RWPE2 (cell line): ENCODE measurements at regions not wholly inside any gene's neighbourhood (a gene's known extent, or its start where the extent isn't known, plus 50 kb on each side); places are given as distances from the start of the nearest gene placed in this dataset.

ENCODE experiments used
- ATAC-seq: fragments of 200-7000 bp; cut with Tn5 transposase; 3 replicates; pipeline ENCODE4 v1.9.1; 2021; ENCODE audit warnings: low read depth
- DNase-seq: peaks from one replicate; pipeline ENCODE4 v3.0.0-alpha.2; 2020; ENCODE audit warnings: low spot score
- H3K27ac ChIP-seq: fragments of 450-650 bp; 2 replicates; pipeline ENCODE4 v1.5.1; 2017; ENCODE audit warnings: mild to moderate bottlenecking; ENCODE audit not compliant: poor library complexity, severe bottlenecking
- H3K27me3 ChIP-seq: fragments of 250-450 bp; sonication (Bioruptor Pico); 2 replicates; pipeline ENCODE4 v1.5.1; 2021; ENCODE audit warnings: mild to moderate bottlenecking, moderate library complexity; ENCODE audit not compliant: insufficient read depth, poor library complexity, severe bottlenecking
- H3K36me3 ChIP-seq: fragments of 250-450 bp; sonication (Bioruptor Pico); 2 replicates; pipeline ENCODE4 v1.5.1; 2020; ENCODE audit warnings: low read depth, mild to moderate bottlenecking, moderate library complexity
- H3K4me1 ChIP-seq: fragments of 250-450 bp; sonication (Bioruptor Pico); 2 replicates; pipeline ENCODE4 v1.5.1; 2021; ENCODE audit warnings: mild to moderate bottlenecking, moderate library complexity; ENCODE audit not compliant: insufficient read depth, poor library complexity, severe bottlenecking
- H3K4me3 ChIP-seq: fragments of 250-450 bp; sonication (Bioruptor Pico); 2 replicates; pipeline ENCODE4 v1.5.1; 2021; ENCODE audit warnings: mild to moderate bottlenecking, moderate library complexity; ENCODE audit not compliant: severe bottlenecking
- H3K9me3 ChIP-seq: fragments of 250-450 bp; sonication (Bioruptor Pico); 2 replicates; pipeline ENCODE4 v1.5.1; 2021; ENCODE audit warnings: mild to moderate bottlenecking, moderate library complexity; ENCODE audit not compliant: severe bottlenecking
- TF ChIP-seq, protein P1 (sequence below): fragments of 450-650 bp; IDR thresholded peaks from one replicate; pipeline ENCODE4 v1.5.1; 2017; ENCODE audit warnings: mild to moderate bottlenecking, moderate library complexity; ENCODE audit not compliant: poor library complexity, severe bottlenecking

- no peaks in the 10 kb centered on the region for H3K4me1 ChIP-seq
- no peak overlapping the region for H3K4me3 ChIP-seq
- no peak for ATAC-seq
- no peaks in the 10 kb centered on the region for H3K36me3 ChIP-seq
- no peaks in the 10 kb centered on the region for H3K27me3 ChIP-seq
- no peaks in the 10 kb centered on the region for H3K9me3 ChIP-seq
- TF ChIP-seq, protein P1, sequence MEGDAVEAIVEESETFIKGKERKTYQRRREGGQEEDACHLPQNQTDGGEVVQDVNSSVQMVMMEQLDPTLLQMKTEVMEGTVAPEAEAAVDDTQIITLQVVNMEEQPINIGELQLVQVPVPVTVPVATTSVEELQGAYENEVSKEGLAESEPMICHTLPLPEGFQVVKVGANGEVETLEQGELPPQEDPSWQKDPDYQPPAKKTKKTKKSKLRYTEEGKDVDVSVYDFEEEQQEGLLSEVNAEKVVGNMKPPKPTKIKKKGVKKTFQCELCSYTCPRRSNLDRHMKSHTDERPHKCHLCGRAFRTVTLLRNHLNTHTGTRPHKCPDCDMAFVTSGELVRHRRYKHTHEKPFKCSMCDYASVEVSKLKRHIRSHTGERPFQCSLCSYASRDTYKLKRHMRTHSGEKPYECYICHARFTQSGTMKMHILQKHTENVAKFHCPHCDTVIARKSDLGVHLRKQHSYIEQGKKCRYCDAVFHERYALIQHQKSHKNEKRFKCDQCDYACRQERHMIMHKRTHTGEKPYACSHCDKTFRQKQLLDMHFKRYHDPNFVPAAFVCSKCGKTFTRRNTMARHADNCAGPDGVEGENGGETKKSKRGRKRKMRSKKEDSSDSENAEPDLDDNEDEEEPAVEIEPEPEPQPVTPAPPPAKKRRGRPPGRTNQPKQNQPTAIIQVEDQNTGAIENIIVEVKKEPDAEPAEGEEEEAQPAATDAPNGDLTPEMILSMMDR = no peak
- H3K27ac ChIP-seq = no peak overlapping the region
- DNase-seq = no peak
Measured at GRCh38 chr21:38081708-38082107, 165.5 kb upstream of the KCNJ6 start.

GRCh38 chr21:38082936-38083485, 166.8 kb upstream of the KCNJ6 start:
- Histone ChIP-seq H3K4me3 (no peak overlapping the region), H3K9me3 (no peaks in the 10 kb centered on the region), H3K27me3 (no peaks in the 10 kb centered on the region)

DNA sequence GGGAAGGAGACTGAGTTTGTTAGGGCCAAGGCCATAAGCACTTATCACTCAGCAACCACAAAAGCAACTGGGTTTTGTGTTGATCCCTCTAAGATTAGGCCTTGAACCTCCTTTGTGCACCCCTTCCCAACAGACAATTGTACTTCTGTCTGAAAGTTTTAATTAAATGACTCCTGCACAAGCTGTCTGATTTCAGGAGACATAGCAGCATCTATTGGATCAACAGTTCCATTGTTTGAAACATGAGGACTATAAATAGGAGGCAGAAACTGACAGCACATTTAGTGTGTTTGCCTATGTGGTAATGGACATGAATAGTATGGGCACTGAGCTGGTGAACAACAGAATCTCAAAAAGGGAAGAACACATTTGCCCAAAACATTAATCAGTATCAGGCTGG, 167.3 kb upstream of the KCNJ6 start:
- no peak for DNase-seq
- H3K27ac ChIP-seq = no peak overlapping the region

More at GRCh38 chr21:38082936-38083485, 166.8 kb upstream of the KCNJ6 start:
- Histone ChIP-seq H3K36me3 (no peaks in the 10 kb centered on the region), H3K27ac (no peak overlapping the region), H3K4me1 (no peaks in the 10 kb centered on the region)
- ATAC-seq = no peak
- TF ChIP-seq, protein P1 = no peak
- DNase-seq = no peak

DNA sequence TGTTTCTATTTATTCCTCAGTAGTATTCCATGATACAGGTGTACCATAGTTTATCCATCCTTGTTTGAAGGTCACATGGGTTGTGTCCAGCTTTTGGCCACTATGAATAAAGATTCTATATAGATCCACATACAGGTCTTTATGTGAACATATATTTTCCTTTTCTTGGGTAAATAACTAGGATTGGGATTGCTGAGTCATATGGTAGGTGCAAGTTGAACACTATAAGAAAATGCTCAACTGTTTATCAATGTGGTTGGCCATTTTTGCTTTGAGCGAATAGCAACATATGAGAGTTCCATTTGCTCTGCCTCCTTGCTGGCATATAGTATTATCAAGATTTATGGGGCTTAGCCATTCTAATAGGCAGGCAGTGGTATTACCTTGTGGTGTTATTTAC, 170.2 kb upstream of the KCNJ15 start:
- DNase-seq (no peak), ATAC-seq (no peak)
- H3K9me3 ChIP-seq = no peaks in the 10 kb centered on the region
- H3K36me3 ChIP-seq = no peaks in the 10 kb centered on the region
- no peak overlapping the region for H3K4me3 ChIP-seq
- no peaks in the 10 kb centered on the region for H3K4me1 ChIP-seq
- no peaks in the 10 kb centered on the region for H3K27me3 ChIP-seq
- H3K27ac ChIP-seq = no peak overlapping the region
- TF ChIP-seq, protein P1 = no peak

More for the DNA sequence above, 167.3 kb upstream of the KCNJ6 start:
- ATAC-seq = no peak
- H3K4me3 ChIP-seq = no peak overlapping the region
- H3K27me3 ChIP-seq = no peaks in the 10 kb centered on the region
- TF ChIP-seq, protein P1 = no peak
- no peaks in the 10 kb centered on the region for H3K36me3 ChIP-seq
- no peaks in the 10 kb centered on the region for H3K4me1 ChIP-seq
- H3K9me3 ChIP-seq = no peaks in the 10 kb centered on the region

GRCh38 chr21:38088916-38089762, 167.7 kb upstream of the KCNJ15 start:
- TF ChIP-seq, protein P1 = no peak
- ATAC-seq = no peak
- Histone ChIP-seq H3K27me3 (no peaks in the 10 kb centered on the region), H3K4me3 (no peak overlapping the region), H3K4me1 (no peaks in the 10 kb centered on the region), H3K27ac (no peak overlapping the region), H3K9me3 (no peaks in the 10 kb centered on the region), H3K36me3 (no peaks in the 10 kb centered on the region)
- DNase-seq = no peak
